ENCODE measurements at regions not wholly inside any gene's neighbourhood (a gene's known extent, or its start where the extent isn't known, plus 50 kb on each side); places are given as distances from the start of the nearest gene placed in this dataset.
"Not testable (repeated sequence)": the region's sequence is repeated elsewhere in the genome, so short reads cannot be mapped to it uniquely, and the experiment has no call there.

- TF ChIP-seq CTCF (IDR thresholded peaks at IDR 0.05) (no peak), POLR2A (IDR thresholded peaks at IDR 0.05) (no peak)
- 54 to 95% methylated on average over 1 of the region's 1 CpG for WGBS, 2 donors
- intact Hi-C loops (cut with DNase I; ENCODE audit: low total_unique reads) = no loop called here
- H3K4me3 ChIP-seq (ENCODE audit: low read depth, poor library complexity, severe bottlenecking) = no peak overlapping the region
- DNase-seq (ENCODE audit: low spot score in 2 of 2) = no peak
Measured at GRCh38 chr12:60752589-60752988, 1156.8 kb downstream of the SLC16A7 start.

DNA sequence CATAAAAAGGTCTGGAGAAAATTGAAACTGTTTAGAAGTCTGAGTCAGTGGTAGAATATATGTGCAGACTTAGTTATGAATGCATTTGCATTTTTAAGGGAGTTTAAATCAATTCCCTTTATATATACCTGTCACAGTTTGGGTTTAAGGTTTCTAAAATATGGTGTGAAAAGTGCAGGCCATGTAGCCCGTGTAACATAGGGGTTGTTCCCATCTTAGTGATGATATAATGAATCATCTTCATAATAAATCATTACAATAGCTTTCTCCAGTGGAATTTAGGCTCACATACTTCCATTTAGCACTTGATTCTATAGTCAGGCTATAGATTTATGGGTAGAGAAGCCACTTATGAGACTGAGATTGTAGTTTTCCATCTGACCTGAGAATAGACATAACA, 1162.4 kb downstream of the SLC16A7 start:
- no peak for TF ChIP-seq POLR2A (IDR thresholded peaks at IDR 0.05)
- TF ChIP-seq CTCF (IDR thresholded peaks at IDR 0.05) = no peak
- no peak overlapping the region for H3K4me3 ChIP-seq (ENCODE audit: low read depth, poor library complexity, severe bottlenecking)
- intact Hi-C loops (cut with DNase I; ENCODE audit: low total_unique reads) = no loop called here
- DNase-seq (ENCODE audit: low spot score in 2 of 2) = no peak
- 26% methylated on average over 1 of the region's 1 CpG for WGBS, 2 donors

DNA sequence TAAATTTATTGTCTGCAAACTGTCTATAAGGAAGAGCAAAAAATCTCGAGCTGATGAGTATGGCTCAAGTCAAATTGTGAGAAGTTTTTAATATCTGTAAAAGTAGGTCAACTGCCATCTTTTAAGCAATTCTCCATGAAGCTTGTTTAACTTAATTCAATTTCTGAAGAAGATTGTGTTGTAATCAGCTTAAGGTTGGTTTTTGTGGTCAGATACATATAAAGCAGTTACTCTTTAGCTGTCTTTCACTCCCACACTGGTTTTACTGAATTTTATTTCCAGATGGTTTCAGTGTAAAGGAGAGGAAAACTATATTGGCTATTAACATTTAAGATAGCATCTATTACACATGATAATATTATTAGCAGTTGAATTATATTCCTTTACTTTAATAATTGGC, 1165.1 kb downstream of the SLC16A7 start:
- DNase-seq (ENCODE audit: low spot score in 2 of 2) = no peak
- intact Hi-C loops (cut with DNase I; ENCODE audit: low total_unique reads) = no loop called here
- WGBS, 2 donors = 61 to 75% methylated on average over 1 of the region's 1 CpG
- no peak overlapping the region for H3K4me3 ChIP-seq (ENCODE audit: low read depth, poor library complexity, severe bottlenecking)
- TF ChIP-seq CTCF (IDR thresholded peaks at IDR 0.05) (no peak), POLR2A (IDR thresholded peaks at IDR 0.05) (no peak)

DNA sequence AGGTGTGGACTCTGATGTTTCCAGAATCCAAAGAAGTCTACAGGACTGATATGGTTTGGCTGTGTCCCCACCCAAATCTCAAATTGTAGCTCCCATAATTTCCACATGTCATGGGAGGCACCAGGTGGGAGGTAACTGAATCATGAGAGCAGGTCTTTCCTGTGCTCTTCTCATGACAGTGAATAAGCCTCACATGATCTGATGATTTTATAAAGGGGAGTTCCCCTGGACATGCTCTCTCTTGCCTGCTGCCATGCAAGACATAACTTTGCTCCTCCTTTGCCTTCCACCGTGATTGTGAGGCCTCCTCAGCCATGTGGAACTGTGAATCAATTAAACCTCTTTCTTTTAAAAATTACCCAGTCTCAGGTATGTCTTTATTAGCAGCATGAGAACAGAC, 1205.3 kb downstream of the SLC16A7 start:
- intact Hi-C loops (cut with DNase I; ENCODE audit: low total_unique reads); DNase-seq (ENCODE audit: low spot score in 2 of 2); H3K4me3 ChIP-seq (ENCODE audit: low read depth, poor library complexity, severe bottlenecking): not testable (repeated sequence)
- WGBS, 2 donors = 42 to 56% methylated on average over 1 of the region's 1 CpG

DNA sequence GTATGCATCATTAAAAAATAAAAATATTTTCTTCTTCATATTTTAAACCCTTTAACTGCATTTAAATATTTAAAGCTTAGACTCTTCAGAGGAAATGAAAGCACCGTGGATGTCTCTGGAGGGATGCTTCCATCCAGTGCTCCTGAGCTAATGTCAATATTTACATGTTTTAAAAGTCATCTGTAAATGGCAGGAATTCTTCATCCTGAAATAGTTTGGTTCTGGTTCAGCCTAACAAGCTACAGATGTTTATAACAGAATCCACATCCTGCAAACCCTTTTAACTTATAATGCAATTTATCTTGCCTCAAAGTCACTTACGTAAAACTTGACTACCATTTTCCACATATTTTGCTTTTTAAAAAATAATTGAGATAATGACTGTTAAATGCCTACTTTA, 1207.3 kb downstream of the SLC16A7 start:
- intact Hi-C loops (cut with DNase I; ENCODE audit: low total_unique reads) = no loop called here
- TF ChIP-seq POLR2A (IDR thresholded peaks at IDR 0.05) = no peak
- no peak for TF ChIP-seq CTCF (IDR thresholded peaks at IDR 0.05)

GRCh38 chr12:60805364-60805763, 1209.5 kb downstream of the SLC16A7 start:
- WGBS, 2 donors = 50 to 62% methylated on average over 4 of the region's 4 CpGs
- DNase-seq (ENCODE audit: low spot score in 2 of 2) = no peak
- intact Hi-C loops (cut with DNase I; ENCODE audit: low total_unique reads) = no loop called here
- TF ChIP-seq CTCF (IDR thresholded peaks at IDR 0.05) (no peak), POLR2A (IDR thresholded peaks at IDR 0.05) (no peak)
- H3K4me3 ChIP-seq (ENCODE audit: low read depth, poor library complexity, severe bottlenecking) = no peak overlapping the region

More for the DNA sequence above, 1207.3 kb downstream of the SLC16A7 start:
- DNase-seq (ENCODE audit: low spot score in 2 of 2) = no peak
- no peak overlapping the region for H3K4me3 ChIP-seq (ENCODE audit: low read depth, poor library complexity, severe bottlenecking)
- 47 to 59% methylated on average over 2 of the region's 2 CpGs for WGBS, 2 donors
